ENCODE measurements at regions not wholly inside any gene's neighbourhood (a gene's known extent, or its start where the extent isn't known, plus 50 kb on each side); places are given as distances from the start of the nearest gene placed in this dataset.
A peak's percentile ranks its signal among the peaks of the same experiment; 100 is the strongest.

GRCh38 chr4:52202931-52203330, 151.8 kb downstream of the SPATA18 start:
- H3K14ac ChIP-seq (ENCODE audit: insufficient read length): no peak overlapping the region
- no peaks in the 10 kb centered on the region for H3K79me2 ChIP-seq (ENCODE audit: control insufficient read depth in 1 of 2, insufficient read depth in 2 of 2, low read length in 2 of 2)
- H3K27ac ChIP-seq (ENCODE audit: low read depth, low read length): no peak overlapping the region
- ChIA-PET CTCF (ENCODE audit: partially characterized antibody) (interaction anchor here (1.0 kb wide), 1 partner anchor 144 kb away, joined by 4 read pairs; no protein-coding TSS in a partner anchor), POLR2A (ENCODE audit: partially characterized antibody) (no interaction called here)
- no peak overlapping the region for H2BK12ac ChIP-seq (ENCODE audit: low read depth, low read length)
- H3K27me3 ChIP-seq (replicated peaks in 1 of 4; ENCODE audit: control insufficient read depth in 3 of 4, extremely low read depth in 1 of 4, insufficient read depth in 3 of 4, low read length in 3 of 4): no peaks in the 10 kb centered on the region
- H2BK5ac ChIP-seq (ENCODE audit: low read depth, low read length): no peak overlapping the region
- H3K4me2 ChIP-seq (ENCODE audit: insufficient read depth in 1 of 2, low read depth in 2 of 2, low read length in 2 of 2): no peak overlapping the region
- no peak overlapping the region for H3K4ac ChIP-seq (replicated peaks; ENCODE audit: insufficient read length, low read depth, low read length)
- 88% methylated on average over 1 of the region's 1 CpG; no CpG with 5 or more reads in 1 of the 2 experiments for WGBS, 2 experiments (ENCODE audit: extremely low coverage in 1 of 2, insufficient coverage in 1 of 2, insufficient read length in 1 of 2, insufficient replicate concordance in 2 of 2, low coverage in 1 of 2, low lambda C conversion rate in 2 of 2, missing lambda C conversion rate in 1 of 2)
- no peak overlapping the region for H2BK20ac ChIP-seq (ENCODE audit: low read length)
- no peak overlapping the region for H3K23ac ChIP-seq (ENCODE audit: insufficient read length)
- no peak overlapping the region for H4K8ac ChIP-seq (ENCODE audit: extremely low read depth, insufficient read depth, low read length)
- H3K36me3 ChIP-seq (ENCODE audit: control insufficient read depth in 2 of 4, insufficient read depth in 4 of 4, low read length in 3 of 4): no peaks in the 10 kb centered on the region
- peaks cover 6% of the 10 kb centered on the region; the same call in 1 of the 2 replicates for H3K23me2 ChIP-seq (ENCODE audit: low read depth, low read length)
- FAIRE-seq: no peak
- 0 out of 2 replicates have a peak overlapping the region, but pooled peaks have one; percentile 16 for H2AFZ ChIP-seq (ENCODE audit: low read length)
- H4K5ac ChIP-seq (ENCODE audit: insufficient read length, low read depth, low read length): no peak overlapping the region
- H4K91ac ChIP-seq (replicated peaks; ENCODE audit: insufficient read length, low read length): no peak overlapping the region
- H2BK120ac ChIP-seq (replicated peaks; ENCODE audit: low read depth, low read length): no peak overlapping the region
- no peak overlapping the region for H2AK5ac ChIP-seq (ENCODE audit: low read depth, low read length)
- H4K20me1 ChIP-seq (replicated peaks in 1 of 2; ENCODE audit: control insufficient read depth in 1 of 2, insufficient read depth in 2 of 2, low read length in 2 of 2): peaks cover 0 to 3% of the 10 kb centered on the region in 2 experiments
- no peak for DNase-seq (ENCODE audit: low read depth in 1 of 2, low spot score in 2 of 2)
- no peak overlapping the region for H2BK15ac ChIP-seq (ENCODE audit: low read length)
- peaks cover 0 to 10% (median 2%) of the 10 kb centered on the region in 4 experiments; a peak in 2 of 7 replicates for H3K4me1 ChIP-seq (replicated peaks in 1 of 4; ENCODE audit: control insufficient read depth in 3 of 4, insufficient read depth in 4 of 4, low read length in 3 of 4)
- no peaks in the 10 kb centered on the region for H3K9me3 ChIP-seq (ENCODE audit: insufficient read depth in 2 of 2, low read depth in 1 of 2, low read length in 1 of 2)
- no peak overlapping the region for H3K56ac ChIP-seq (replicated peaks; ENCODE audit: insufficient read length, low read depth, low read length)
- H3K9ac ChIP-seq (replicated peaks in 1 of 4; ENCODE audit: extremely low read depth in 1 of 4, low read depth in 3 of 4, low read length in 3 of 4): no peak overlapping the region
- H3K4me3 ChIP-seq (ENCODE audit: extremely low read depth in 1 of 4, insufficient read depth in 2 of 4, low read depth in 3 of 4, low read length in 4 of 4): no peak overlapping the region
- no peak for TF ChIP-seq SRF (IDR thresholded peaks at IDR 0.05; ENCODE audit: low read depth, low read length)
- TF ChIP-seq TBP (IDR thresholded peaks at IDR 0.05; ENCODE audit: low read depth, low read length): no peak
- no peak for TF ChIP-seq ATF3 (IDR thresholded peaks at IDR 0.05; ENCODE audit: insufficient read depth, low read depth, low read length)
- no peak for TF ChIP-seq YY1 (IDR thresholded peaks at IDR 0.05; ENCODE audit: low read depth, low read length)
- TF ChIP-seq ASH2L (IDR thresholded peaks at IDR 0.05; ENCODE audit: low read length): no peak
- no peak for TF ChIP-seq KDM5A (IDR thresholded peaks at IDR 0.05; ENCODE audit: low read length)
- TF ChIP-seq GABPA (IDR thresholded peaks at IDR 0.05; ENCODE audit: borderline replicate concordance, insufficient read depth, low read length): no peak
- no peak for TF ChIP-seq SAP30 (IDR thresholded peaks at IDR 0.05; ENCODE audit: insufficient read depth, insufficient replicate concordance, low read length)
- TF ChIP-seq POLR2A (IDR thresholded peaks at IDR 0.05; ENCODE audit: control extremely low read depth in 1 of 2, low read depth in 2 of 2, low read length in 2 of 2): no peak
- no peak for TF ChIP-seq FOSL1 (IDR thresholded peaks at IDR 0.05; ENCODE audit: insufficient read depth, low read depth, low read length)
- TF ChIP-seq TCF12 (IDR thresholded peaks at IDR 0.05; ENCODE audit: low read depth, low read length): no peak
- no peak for TF ChIP-seq SIRT6 (IDR thresholded peaks at IDR 0.05; ENCODE audit: low read length)
- TF ChIP-seq MAFK (IDR thresholded peaks at IDR 0.05; ENCODE audit: low read depth, low read length): no peak
- H3K79me1 ChIP-seq (ENCODE audit: low read depth, low read length): no peaks in the 10 kb centered on the region
- H3K18ac ChIP-seq (ENCODE audit: extremely low read depth, low read length): no peak overlapping the region

All from H1 (cell line).